ENCODE measurements at regions not wholly inside any gene's neighbourhood (a gene's known extent, or its start where the extent isn't known, plus 50 kb on each side); places are given as distances from the start of the nearest gene placed in this dataset.

DNA sequence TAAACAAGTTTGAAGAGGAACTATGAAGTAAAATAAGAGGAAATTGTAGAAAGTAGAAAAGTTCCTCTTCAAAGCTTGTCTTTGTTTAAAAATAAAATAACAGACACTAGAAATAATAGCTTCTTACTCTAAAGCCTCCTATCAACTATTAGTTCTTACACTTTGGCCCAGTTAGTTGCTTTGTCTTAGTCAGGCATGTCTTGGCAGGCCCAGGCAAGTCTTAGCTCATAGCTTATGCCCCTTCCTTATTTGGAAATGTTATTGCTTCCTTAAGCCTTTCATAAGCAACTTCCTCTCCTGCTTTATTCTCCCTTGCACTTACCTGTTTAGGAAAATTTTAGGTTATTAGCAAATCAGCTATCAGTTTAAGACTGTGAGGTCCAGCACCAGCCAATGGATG is 950.6 kb upstream of the LRATD1 start:
- TF ChIP-seq CTCF (tag by site-specific recombination; IDR thresholded peaks at IDR 0.05), result no peak
- TF ChIP-seq PRDM2 (tag by site-specific recombination; IDR thresholded peaks at IDR 0.05; ENCODE audit: borderline replicate concordance), result no peak
- no peak for TF ChIP-seq ZNF274 (IDR thresholded peaks at IDR 0.05; ENCODE audit: low read length)
- no peak for TF ChIP-seq ZNF274 (tag by site-specific recombination; IDR thresholded peaks at IDR 0.05; ENCODE audit: borderline replicate concordance)
- TF ChIP-seq, protein P1, sequence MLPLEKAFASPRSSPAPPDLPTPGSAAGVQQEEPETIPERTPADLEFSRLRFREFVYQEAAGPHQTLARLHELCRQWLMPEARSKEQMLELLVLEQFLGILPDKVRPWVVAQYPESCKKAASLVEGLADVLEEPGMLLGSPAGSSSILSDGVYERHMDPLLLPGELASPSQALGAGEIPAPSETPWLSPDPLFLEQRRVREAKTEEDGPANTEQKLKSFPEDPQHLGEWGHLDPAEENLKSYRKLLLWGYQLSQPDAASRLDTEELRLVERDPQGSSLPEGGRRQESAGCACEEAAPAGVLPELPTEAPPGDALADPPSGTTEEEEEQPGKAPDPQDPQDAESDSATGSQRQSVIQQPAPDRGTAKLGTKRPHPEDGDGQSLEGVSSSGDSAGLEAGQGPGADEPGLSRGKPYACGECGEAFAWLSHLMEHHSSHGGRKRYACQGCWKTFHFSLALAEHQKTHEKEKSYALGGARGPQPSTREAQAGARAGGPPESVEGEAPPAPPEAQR (tag by site-specific recombination; IDR thresholded peaks at IDR 0.05), result no peak
- TF ChIP-seq ZNF248 (tag by site-specific recombination; IDR thresholded peaks at IDR 0.05), result no peak
- TF ChIP-seq SP7 (tag by site-specific recombination; IDR thresholded peaks at IDR 0.05), result no peak
- TF ChIP-seq ZNF704 (tag by site-specific recombination; IDR thresholded peaks at IDR 0.05), result no peak
- TF ChIP-seq ZBTB20 (tag by site-specific recombination; IDR thresholded peaks at IDR 0.05), result no peak
